ENCODE measurements at regions not wholly inside any gene's neighbourhood (a gene's known extent, or its start where the extent isn't known, plus 50 kb on each side); places are given as distances from the start of the nearest gene placed in this dataset.

GRCh38 chr4:183834252-183834651, 70.9 kb upstream of the STOX2 start:
- Histone ChIP-seq H3K79me2 (ENCODE audit: insufficient read depth, low read length) (no peaks in the 10 kb centered on the region), H3K9me3 (ENCODE audit: insufficient read depth, low read depth, low read length) (no peaks in the 10 kb centered on the region), H3K9ac (ENCODE audit: low read depth, low read length, poor library complexity, severe bottlenecking) (no peak overlapping the region), H3K36me3 (ENCODE audit: insufficient read depth, low read length) (no peaks in the 10 kb centered on the region), H3F3A (ENCODE audit: low read depth) (no peaks in the 10 kb centered on the region), H3K4me2 (ENCODE audit: low read depth, low read length, poor library complexity, severe bottlenecking) (no peak overlapping the region), H3K27me3 (ENCODE audit: insufficient read depth, low read length, poor library complexity, severe bottlenecking) (no peaks in the 10 kb centered on the region), H2AFZ (ENCODE audit: low read length) (no peak overlapping the region), H3K4me1 (ENCODE audit: insufficient read depth, low read length, poor library complexity, severe bottlenecking) (no peaks in the 10 kb centered on the region), H4K20me1 (ENCODE audit: insufficient read depth, low read length, poor library complexity, severe bottlenecking) (no peaks in the 10 kb centered on the region), H3K9me2 (replicated peaks; ENCODE audit: low read depth, low read length) (no peaks in the 10 kb centered on the region), H3K4me3 (ENCODE audit: low read length, poor library complexity, severe bottlenecking) (no peak overlapping the region)
- TF ChIP-seq EZH2phosphoT487 (IDR thresholded peaks at IDR 0.05; ENCODE audit: borderline replicate concordance) (no peak), CTCF (conservative IDR thresholded peaks at IDR 0.05; ENCODE audit: low read length) (no peak)

- Histone ChIP-seq H3K9me2 (replicated peaks; ENCODE audit: low read depth, low read length) (no peaks in the 10 kb centered on the region), H3K4me1 (ENCODE audit: insufficient read depth, low read length, poor library complexity, severe bottlenecking) (no peaks in the 10 kb centered on the region), H2AFZ (ENCODE audit: low read length) (no peak overlapping the region), H3K36me3 (ENCODE audit: insufficient read depth, low read length) (no peaks in the 10 kb centered on the region), H3K4me2 (ENCODE audit: low read depth, low read length, poor library complexity, severe bottlenecking) (no peak overlapping the region), H3K4me3 (ENCODE audit: low read length, poor library complexity, severe bottlenecking) (no peak overlapping the region), H3K9ac (ENCODE audit: low read depth, low read length, poor library complexity, severe bottlenecking) (no peak overlapping the region), H3F3A (ENCODE audit: low read depth) (no peaks in the 10 kb centered on the region), H3K9me3 (ENCODE audit: insufficient read depth, low read depth, low read length) (no peaks in the 10 kb centered on the region), H3K79me2 (ENCODE audit: insufficient read depth, low read length) (no peaks in the 10 kb centered on the region), H3K27me3 (ENCODE audit: insufficient read depth, low read length, poor library complexity, severe bottlenecking) (no peaks in the 10 kb centered on the region), H4K20me1 (ENCODE audit: insufficient read depth, low read length, poor library complexity, severe bottlenecking) (no peaks in the 10 kb centered on the region)
- TF ChIP-seq CTCF (conservative IDR thresholded peaks at IDR 0.05; ENCODE audit: low read length) = no peak
Observed at GRCh38 chr4:183837222-183837621, 67.9 kb upstream of the STOX2 start.

GRCh38 chr4:183838987-183839712, 66.0 kb upstream of the STOX2 start:
- Histone ChIP-seq H3K27me3 (ENCODE audit: insufficient read depth, low read length, poor library complexity, severe bottlenecking) (no peaks in the 10 kb centered on the region), H4K20me1 (ENCODE audit: insufficient read depth, low read length, poor library complexity, severe bottlenecking) (no peaks in the 10 kb centered on the region), H3F3A (ENCODE audit: low read depth) (no peaks in the 10 kb centered on the region), H2AFZ (ENCODE audit: low read length) (no peak overlapping the region; the same call in 1 of the 2 replicates), H3K4me2 (ENCODE audit: low read depth, low read length, poor library complexity, severe bottlenecking) (no peak overlapping the region), H3K4me1 (ENCODE audit: insufficient read depth, low read length, poor library complexity, severe bottlenecking) (no peaks in the 10 kb centered on the region), H3K79me2 (ENCODE audit: insufficient read depth, low read length) (no peaks in the 10 kb centered on the region), H3K9me3 (ENCODE audit: insufficient read depth, low read depth, low read length) (no peaks in the 10 kb centered on the region), H3K9me2 (replicated peaks; ENCODE audit: low read depth, low read length) (no peaks in the 10 kb centered on the region), H3K36me3 (ENCODE audit: insufficient read depth, low read length) (no peaks in the 10 kb centered on the region), H3K9ac (ENCODE audit: low read depth, low read length, poor library complexity, severe bottlenecking) (no peak overlapping the region), H3K4me3 (ENCODE audit: low read length, poor library complexity, severe bottlenecking) (no peak overlapping the region)
- no peak for TF ChIP-seq EZH2phosphoT487 (IDR thresholded peaks at IDR 0.05; ENCODE audit: borderline replicate concordance)
- TF ChIP-seq CTCF (conservative IDR thresholded peaks at IDR 0.05; ENCODE audit: low read length) = peak; percentile 44

Measured in Loucy (cell line).